Activated gamma-delta T cell treated with Interleukin-2 at 50 U/mL for 16 hours (primary cell): ENCODE measurements at regions not wholly inside any gene's neighbourhood (a gene's known extent, or its start where the extent isn't known, plus 50 kb on each side); places are given as distances from the start of the nearest gene placed in this dataset.
"Not testable (repeated sequence)": the region's sequence is repeated elsewhere in the genome, so short reads cannot be mapped to it uniquely, and the experiment has no call there.

Experiments
- DNase-seq: peaks from one replicate; pipeline ENCODE4 v3.0.0-alpha.2; 2020

DNA sequence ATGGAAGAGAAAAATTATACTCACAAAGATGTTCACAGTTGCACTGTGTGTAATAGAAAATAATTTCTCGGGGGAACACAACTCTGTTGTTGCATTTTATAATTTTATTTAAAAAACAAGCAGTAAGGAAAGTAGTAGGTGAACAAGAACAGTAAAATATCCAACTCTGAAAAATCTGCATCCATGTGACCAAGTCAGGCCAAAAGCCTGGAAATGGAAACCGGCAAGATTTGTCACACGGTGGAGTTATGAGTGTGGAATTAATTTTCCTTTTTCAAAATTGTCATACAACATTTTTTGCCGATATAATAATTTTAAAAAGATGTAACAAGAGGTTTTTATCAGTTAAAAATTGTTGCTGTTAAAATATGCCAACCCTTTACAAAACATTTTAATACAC lies 1421.5 kb downstream of the BRD1 start:
- no peak for DNase-seq

DNA sequence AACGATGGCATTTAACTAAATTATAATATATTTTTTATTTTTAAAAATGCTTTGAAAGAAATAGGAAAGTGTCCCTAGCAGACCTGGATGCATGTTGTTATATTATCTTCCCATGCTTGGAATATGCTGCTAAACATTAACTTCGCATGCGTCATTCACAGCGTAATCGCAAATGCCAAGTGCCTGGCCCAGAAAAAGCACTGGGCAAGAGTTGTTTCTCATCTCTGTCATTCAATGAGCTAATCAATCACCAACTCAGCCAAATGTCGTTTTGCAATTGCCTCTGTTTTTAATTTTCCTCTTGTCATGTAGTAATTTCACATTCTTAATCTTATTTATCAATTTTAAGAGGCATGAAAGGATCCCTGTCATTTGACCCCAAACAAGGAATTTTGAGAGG lies 1421.9 kb downstream of the BRD1 start:
- DNase-seq: no peak

DNA sequence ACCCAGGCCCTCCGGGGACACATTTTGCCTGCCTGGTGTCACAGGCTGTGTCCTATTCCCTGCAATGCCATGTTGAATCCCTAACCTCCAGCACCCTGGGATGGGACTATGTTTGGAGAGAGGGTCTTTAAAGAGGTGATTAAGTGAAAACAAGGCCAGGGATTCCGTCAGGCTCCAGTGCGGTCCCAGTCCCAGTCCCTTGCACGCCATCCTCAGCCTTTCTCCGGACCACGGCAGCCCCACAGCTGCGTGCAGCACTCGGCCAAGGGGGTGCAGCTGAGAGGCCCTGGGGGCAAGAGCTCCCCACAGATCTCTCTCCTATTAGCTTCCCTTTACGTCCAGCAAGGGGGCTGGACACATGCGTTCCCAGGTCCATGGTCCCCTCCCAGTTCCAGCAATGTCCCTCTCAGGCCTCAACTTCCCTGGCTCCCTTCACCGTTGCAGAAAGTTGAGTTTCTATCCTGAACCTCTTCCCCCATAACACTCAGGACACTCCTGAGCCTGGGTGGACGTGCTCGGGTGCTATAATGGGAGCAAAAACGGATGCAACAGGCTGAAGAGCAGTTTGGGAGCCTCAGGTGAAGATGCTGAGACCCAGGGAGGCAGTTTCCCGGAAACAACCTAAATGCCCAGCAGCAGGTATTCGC lies 1422.7 kb downstream of the BRD1 start:
- DNase-seq: no peak

DNA sequence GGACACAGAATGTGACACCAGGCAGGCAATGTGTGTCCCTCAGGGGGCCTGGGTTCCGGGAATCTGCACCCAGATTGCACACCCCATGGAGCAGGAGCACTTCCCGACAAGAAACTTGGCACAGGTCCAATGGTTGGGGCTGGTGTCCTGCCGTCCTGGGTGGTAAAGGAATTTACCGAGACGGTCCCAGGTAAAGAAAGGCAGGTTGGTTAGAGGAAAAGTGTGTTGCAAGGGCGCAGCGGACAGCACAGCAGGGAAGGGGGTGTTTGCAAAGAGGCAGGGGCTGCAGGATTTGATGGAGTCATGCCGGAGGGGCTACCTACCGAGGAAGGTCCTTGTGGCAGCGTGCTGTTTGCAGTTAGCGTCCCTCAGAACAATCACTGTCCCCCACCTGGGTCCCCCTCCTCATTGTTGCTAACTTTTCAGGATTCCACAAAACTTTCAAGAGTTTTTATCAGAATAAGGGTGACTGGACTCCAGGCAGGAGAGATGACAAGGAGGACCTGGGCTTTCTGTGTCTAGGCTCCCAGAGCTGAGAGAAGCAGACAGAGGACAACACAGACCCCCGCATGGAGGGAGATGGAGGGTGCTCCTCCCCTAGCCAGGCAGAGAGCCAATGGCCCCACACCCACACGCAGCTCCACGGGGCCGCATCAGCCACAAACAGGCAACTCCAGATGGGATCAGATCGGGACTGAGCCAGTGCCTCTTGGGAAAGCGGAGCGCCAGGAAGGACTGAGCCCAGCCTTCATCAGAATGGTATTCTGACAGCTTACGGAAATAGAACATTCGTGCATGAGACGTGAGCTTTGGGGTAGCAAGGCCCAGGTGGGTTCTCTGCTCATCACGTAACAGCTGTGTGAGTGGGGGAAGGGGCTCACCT lies 1423.9 kb downstream of the BRD1 start:
- DNase-seq: no peak

DNA sequence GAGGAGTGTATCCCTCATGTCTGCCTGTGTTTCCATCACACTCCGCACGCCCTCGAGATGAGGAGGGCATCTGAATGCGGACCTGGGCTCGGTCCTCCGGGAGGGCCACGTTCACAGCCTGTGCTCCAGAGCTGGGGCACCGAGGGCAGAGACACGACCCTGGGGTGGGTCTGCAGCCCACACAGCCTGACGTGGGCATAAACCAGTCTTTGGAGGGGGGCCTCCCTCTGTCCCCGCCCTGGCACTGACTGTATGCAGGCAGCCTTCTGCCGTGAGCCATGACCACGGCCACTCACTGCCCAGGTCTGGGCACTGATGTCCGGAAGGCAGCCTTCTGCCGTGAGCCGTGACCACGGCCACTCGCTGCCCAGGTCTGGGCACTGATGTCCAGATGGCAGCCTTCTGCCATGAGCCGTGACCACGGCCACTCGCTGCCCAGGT lies 1425.1 kb downstream of the BRD1 start:
- no peak for DNase-seq

- DNase-seq: not testable (repeated sequence)
Measured at GRCh38 chr22:48401523-48401922, 1426.2 kb downstream of the BRD1 start.

DNA sequence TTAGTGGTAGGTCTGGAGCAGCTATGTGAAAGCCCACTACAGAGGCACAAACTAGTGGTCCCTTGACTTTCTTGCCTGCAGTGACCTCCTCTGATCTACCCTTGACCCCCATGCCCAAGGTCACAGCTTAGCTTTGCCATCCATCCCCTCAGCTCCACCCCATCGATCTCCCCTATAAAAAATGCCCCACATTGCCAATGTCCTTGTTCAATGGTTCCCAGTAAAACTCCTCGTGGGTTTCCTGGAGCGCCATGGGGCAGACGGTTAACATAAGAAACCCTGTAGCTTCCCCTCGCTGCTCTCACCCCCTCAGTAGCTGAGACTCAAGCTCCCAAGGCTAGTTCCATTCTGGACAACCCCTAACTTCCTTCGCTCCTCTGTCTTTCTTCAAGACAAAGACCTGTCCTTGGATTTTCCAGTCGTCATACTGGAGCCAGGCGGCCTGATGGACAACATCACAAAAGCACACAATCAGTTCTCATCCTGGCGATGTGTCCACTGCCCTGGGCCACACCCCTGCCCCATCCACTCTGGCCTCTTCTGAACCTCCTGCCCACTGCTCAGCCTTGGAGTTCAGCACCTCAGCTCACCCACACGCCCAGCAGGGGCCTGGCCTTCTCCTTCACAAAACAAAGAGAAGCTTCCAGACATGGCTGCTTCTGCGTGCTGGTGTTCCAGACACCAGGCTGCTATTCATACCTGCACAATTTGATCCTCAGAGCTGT lies 1429.3 kb downstream of the BRD1 start:
- no peak for DNase-seq

DNA sequence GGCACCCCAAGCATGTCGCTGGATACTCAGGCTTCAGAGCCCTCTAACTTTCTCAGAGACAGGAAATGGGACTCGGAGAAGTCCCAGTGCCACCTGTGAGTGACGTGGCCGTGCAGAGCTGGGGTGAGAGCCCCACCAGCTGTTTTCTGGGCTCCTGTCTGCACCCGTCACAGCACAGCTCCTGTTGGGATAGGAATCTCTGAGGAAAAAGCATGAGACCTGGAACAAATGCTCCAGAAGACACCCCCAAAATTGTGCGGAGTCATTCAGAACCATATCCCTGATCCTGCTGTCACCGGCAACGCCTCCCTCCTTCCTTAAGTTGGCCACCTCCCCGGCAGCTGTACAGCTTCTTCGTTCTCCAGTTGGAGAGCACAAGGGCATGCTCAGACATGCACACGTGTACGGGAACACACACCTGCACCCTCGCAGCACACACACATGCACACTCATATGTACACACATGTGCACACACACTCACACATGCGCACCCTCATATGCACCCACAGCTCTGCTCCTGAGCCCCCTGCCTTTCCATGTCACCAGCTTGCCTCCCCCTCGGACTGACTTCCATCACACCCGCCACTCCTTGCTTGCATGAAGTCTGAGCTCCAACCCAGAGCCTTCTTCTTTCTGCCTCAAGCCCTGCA lies 1430.0 kb downstream of the BRD1 start:
- DNase-seq: no peak

- no peak for DNase-seq
Measured at GRCh38 chr22:48396785-48397530, 1430.7 kb downstream of the BRD1 start.

- no peak for DNase-seq
Measured at GRCh38 chr22:48396091-48396784, 1431.4 kb downstream of the BRD1 start.

DNA sequence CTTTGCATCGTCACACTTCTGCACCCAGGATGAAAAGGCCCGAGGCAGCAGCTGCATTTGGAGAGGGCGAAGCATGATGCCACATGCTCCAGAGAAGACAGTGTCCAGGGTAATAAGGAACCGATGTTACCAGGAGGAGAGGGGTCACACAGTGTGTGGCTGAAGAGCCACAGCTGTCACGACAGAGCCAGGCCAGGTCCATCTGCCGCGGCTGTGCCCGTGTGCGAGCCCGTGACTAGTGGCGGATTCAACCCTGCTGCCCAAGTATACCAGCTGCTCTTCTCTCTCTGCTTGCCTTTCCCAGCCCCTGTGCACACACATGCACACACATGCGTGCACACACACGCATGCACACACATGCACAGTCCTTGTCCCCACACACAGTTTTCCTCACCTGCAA lies 1432.5 kb downstream of the BRD1 start:
- no peak for DNase-seq

GRCh38 chr22:48394787-48395186 lies 1432.9 kb downstream of the BRD1 start:
- no peak for DNase-seq

GRCh38 chr22:48393885-48394284 lies 1433.8 kb downstream of the BRD1 start:
- DNase-seq: no peak

DNA sequence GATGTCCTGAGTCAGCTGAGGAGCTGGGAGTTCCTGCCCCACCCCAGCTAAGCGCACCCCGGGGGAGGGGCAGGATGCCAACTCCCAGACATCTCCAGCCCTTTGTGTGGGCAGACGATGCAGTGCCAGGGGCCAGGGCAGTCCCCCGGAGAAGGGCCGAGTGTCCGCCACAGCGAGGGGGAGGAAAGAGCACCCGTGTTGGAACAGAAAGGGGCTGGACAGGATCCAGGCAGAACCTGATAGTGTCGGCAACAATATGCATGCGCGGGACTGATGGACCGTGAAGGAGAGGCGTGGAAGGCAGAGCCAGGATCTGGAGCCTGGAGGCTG lies 1434.7 kb downstream of the BRD1 start:
- DNase-seq: no peak

GRCh38 chr22:48391820-48392219 lies 1435.9 kb downstream of the BRD1 start:
- DNase-seq: no peak

GRCh38 chr22:48391171-48391711 lies 1436.4 kb downstream of the BRD1 start:
- no peak for DNase-seq

- DNase-seq: no peak
Measured at GRCh38 chr22:48389916-48390315, 1437.8 kb downstream of the BRD1 start.

DNA sequence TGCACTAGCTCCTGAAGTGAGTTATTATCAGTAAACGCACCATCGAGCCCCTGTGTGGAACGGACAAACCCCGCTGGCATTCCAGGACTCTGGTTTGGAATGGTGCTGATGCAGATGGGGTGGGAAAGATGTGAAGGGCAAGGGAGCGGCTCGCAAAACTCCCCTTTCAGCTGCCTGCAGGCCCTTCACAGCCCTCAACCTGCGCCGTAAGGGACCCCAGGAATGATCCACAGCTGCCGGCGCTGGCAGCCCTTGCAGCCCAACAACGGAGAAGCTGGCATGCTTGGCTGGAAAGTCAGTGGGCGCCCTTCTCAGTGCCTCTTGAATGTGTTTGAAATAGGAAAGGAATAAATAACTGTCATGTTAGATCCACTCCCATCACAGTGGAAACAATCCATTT lies 1445.5 kb downstream of the BRD1 start:
- no peak for DNase-seq

- DNase-seq: no peak
Measured at GRCh38 chr22:48380016-48380665, 1447.5 kb downstream of the BRD1 start.

GRCh38 chr22:48379371-48379770 lies 1448.3 kb downstream of the BRD1 start:
- DNase-seq: no peak

DNA sequence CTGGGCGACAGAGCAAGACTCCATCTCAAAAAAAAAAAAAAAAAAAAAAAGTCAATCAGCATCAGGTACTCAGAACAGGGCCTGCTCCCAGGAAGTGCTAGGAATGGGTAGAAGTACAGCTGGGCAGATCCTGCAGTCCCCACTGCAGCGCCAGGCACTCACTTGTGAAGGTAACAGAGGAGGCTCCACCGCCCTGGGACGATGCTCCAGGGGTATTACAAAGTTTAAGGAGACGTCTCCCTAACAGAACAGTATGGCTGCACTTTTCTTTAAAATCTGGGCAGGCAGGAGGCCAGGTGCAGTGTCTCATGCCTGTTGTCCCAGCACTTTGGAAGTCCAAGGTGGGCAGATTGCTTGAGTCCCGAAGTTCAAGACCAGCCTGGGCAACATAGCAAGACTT lies 1449.0 kb downstream of the BRD1 start:
- no peak for DNase-seq
